Parathyroid adenoma (tissue), 2 donors: ENCODE measurements at regions not wholly inside any gene's neighbourhood (a gene's known extent, or its start where the extent isn't known, plus 50 kb on each side); places are given as distances from the start of the nearest gene placed in this dataset.
"Not testable (repeated sequence)": the region's sequence is repeated elsewhere in the genome, so short reads cannot be mapped to it uniquely, and the experiment has no call there.

ENCODE experiments used
- H2AFZ ChIP-seq: fragments of 300-600 bp; sonication (generic); one replicate; pipeline ENCODE4 v1.7.0; 2017; ENCODE audit warnings: antibody characterized with exemption, mild to moderate bottlenecking
- H3K27ac ChIP-seq: fragments of 300-600 bp; sonication (generic); one replicate; pipeline ENCODE4 v1.7.0; 2017
- H3K27me3 ChIP-seq: fragments of 300-600 bp; sonication (generic); one replicate; pipeline ENCODE4 v1.7.0; 2017; ENCODE audit warnings: low read length; ENCODE audit not compliant: control insufficient read depth, insufficient read depth
- H3K36me3 ChIP-seq: fragments of 300-600 bp; sonication (generic); one replicate; pipeline ENCODE4 v1.7.0; 2017; ENCODE audit warnings: low read length; ENCODE audit not compliant: control insufficient read depth, insufficient read depth
- H3K4me1 ChIP-seq: fragments of 300-600 bp; sonication (generic); one replicate; pipeline ENCODE4 v1.7.0; 2017; ENCODE audit warnings: control low read depth
- H3K4me2 ChIP-seq: fragments of 300-600 bp; sonication (generic); one replicate; pipeline ENCODE4 v1.7.0; 2017; ENCODE audit warnings: low read length
- H3K4me3 ChIP-seq: fragments of 300-600 bp; sonication (generic); one replicate; pipeline ENCODE4 v1.7.0; 2017; ENCODE audit warnings: low read depth, low read length
- H3K79me2 ChIP-seq: fragments of 300-600 bp; sonication (generic); one replicate; pipeline ENCODE4 v1.7.0; 2017; ENCODE audit warnings: control low read depth
- H3K9ac ChIP-seq: fragments of 300-600 bp; sonication (generic); one replicate; pipeline ENCODE4 v1.7.0; 2017; ENCODE audit warnings: mild to moderate bottlenecking
- H3K9me3 ChIP-seq: fragments of 300-600 bp; sonication (generic); one replicate; pipeline ENCODE4 v1.7.0; 2017; ENCODE audit warnings: low read length; ENCODE audit not compliant: control insufficient read depth
- TF ChIP-seq, protein P1 (sequence below): fragments of 300-600 bp; sonication (generic); IDR thresholded peaks from one replicate; pipeline ENCODE4 v1.7.0; 2017; ENCODE audit warnings: antibody characterized with exemption, mild to moderate bottlenecking
- donor health status: primary hyperparathyroidism.

DNA sequence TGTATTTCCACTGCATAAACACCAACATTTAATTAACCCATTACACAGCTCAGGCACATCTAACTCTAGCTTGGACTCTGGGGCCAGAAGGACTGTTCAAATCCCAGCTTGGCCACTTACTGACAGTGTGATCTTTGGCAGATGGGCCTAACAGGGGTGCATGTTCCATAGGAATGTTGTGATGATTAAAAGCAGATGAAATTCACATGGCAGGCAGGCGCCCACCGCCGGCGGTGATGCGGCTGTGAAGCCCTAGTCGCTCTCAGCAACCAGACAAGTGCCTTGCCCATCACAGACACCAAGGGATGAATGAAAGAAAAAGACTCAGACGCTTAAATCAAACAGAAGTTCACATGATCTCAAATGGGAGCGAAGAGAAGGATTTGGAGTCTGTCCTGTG, 84.6 kb upstream of the WSB1 start:
- no peaks in the 10 kb centered on the region for H3K9me3 ChIP-seq
- H3K4me1 ChIP-seq = no peaks in the 10 kb centered on the region
- H3K27me3 ChIP-seq = no peaks in the 10 kb centered on the region

DNA sequence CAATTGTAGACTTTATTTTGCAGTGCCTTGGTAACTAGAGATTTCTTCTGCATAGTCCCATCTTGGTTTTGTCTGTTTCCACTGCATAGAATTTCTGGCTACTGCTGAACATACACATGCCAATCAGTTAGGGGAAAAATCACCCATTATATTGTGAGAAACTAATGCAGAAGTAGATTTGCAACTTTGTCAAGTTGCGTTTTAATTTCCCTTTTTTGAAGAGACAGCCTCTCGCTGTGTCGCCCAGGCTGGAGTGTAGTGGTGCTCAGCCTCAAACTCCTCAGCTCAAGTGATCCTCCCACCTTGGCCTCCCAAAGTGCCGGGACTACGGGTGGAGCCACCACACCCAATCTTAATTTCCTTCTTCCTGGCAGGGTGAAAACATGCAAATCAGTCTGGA, 83.1 kb upstream of the WSB1 start:
- not testable (repeated sequence) for H3K4me2 ChIP-seq, H3K4me1 ChIP-seq, H3K27me3 ChIP-seq, H3K9ac ChIP-seq, H3K36me3 ChIP-seq, H3K79me2 ChIP-seq, H2AFZ ChIP-seq, H3K4me3 ChIP-seq, H3K9me3 ChIP-seq, H3K27ac ChIP-seq

More for the DNA sequence above, 84.6 kb upstream of the WSB1 start:
- H3K4me3 ChIP-seq = no peak overlapping the region
- no peak overlapping the region for H3K9ac ChIP-seq
- TF ChIP-seq, protein P1, sequence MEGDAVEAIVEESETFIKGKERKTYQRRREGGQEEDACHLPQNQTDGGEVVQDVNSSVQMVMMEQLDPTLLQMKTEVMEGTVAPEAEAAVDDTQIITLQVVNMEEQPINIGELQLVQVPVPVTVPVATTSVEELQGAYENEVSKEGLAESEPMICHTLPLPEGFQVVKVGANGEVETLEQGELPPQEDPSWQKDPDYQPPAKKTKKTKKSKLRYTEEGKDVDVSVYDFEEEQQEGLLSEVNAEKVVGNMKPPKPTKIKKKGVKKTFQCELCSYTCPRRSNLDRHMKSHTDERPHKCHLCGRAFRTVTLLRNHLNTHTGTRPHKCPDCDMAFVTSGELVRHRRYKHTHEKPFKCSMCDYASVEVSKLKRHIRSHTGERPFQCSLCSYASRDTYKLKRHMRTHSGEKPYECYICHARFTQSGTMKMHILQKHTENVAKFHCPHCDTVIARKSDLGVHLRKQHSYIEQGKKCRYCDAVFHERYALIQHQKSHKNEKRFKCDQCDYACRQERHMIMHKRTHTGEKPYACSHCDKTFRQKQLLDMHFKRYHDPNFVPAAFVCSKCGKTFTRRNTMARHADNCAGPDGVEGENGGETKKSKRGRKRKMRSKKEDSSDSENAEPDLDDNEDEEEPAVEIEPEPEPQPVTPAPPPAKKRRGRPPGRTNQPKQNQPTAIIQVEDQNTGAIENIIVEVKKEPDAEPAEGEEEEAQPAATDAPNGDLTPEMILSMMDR = no peak
- H3K4me2 ChIP-seq = no peak overlapping the region
- H3K79me2 ChIP-seq = no peaks in the 10 kb centered on the region
- no peak overlapping the region for H2AFZ ChIP-seq
- H3K36me3 ChIP-seq = no peaks in the 10 kb centered on the region
- no peak overlapping the region for H3K27ac ChIP-seq

DNA sequence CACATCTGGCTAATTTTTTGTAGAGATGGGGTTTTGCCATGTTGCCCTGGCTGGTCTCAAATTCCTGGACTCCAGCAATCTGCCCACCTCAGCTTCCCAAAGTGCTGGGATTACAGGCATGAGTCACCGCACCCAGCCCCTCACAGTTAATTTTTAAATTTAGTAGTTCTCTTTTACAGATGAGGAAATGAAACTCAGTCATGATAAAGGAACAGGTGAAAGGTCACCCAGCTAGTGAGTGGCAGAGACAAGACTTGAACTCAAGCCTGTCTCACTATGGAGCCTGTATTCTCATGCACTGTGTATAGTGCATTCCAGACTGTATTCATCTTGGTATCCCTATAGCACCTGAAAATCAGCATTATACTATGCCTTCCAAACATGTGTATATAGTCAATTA, 77.1 kb upstream of the WSB1 start:
- Histone ChIP-seq H3K79me2 (no peaks in the 10 kb centered on the region), H2AFZ (no peak overlapping the region), H3K27me3 (no peaks in the 10 kb centered on the region), H3K4me3 (no peak overlapping the region), H3K27ac (no peak overlapping the region), H3K9ac (no peak overlapping the region), H3K4me2 (no peak overlapping the region), H3K4me1 (no peaks in the 10 kb centered on the region), H3K9me3 (no peaks in the 10 kb centered on the region), H3K36me3 (no peaks in the 10 kb centered on the region)
- TF ChIP-seq, protein P1 = no peak

DNA sequence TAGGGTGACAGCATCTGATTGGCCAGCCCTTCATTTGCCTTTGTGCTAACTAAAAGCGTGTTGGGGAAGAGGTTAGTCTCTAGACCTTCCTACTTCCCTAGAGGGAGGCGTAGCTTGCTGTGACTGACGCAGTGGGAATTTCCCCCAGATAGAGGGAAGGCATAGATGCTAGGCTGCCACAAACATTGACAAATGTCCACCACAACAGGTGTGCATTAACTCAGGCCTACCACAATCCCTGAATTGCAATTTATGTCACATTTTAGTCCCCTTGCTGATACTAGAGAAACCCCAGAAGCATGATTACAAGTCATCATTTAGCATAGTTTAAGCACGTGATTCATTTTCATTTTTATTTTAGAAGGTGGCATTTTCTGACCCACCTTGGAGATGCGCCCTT, 76.3 kb upstream of the WSB1 start:
- no peak overlapping the region for H3K27ac ChIP-seq
- no peaks in the 10 kb centered on the region for H3K4me1 ChIP-seq
- TF ChIP-seq, protein P1 = no peak
- no peaks in the 10 kb centered on the region for H3K27me3 ChIP-seq
- no peaks in the 10 kb centered on the region for H3K9me3 ChIP-seq
- no peak overlapping the region for H3K9ac ChIP-seq
- no peaks in the 10 kb centered on the region for H3K36me3 ChIP-seq
- H3K4me2 ChIP-seq = no peak overlapping the region
- H3K4me3 ChIP-seq = no peak overlapping the region
- no peaks in the 10 kb centered on the region for H3K79me2 ChIP-seq
- no peak overlapping the region for H2AFZ ChIP-seq

DNA sequence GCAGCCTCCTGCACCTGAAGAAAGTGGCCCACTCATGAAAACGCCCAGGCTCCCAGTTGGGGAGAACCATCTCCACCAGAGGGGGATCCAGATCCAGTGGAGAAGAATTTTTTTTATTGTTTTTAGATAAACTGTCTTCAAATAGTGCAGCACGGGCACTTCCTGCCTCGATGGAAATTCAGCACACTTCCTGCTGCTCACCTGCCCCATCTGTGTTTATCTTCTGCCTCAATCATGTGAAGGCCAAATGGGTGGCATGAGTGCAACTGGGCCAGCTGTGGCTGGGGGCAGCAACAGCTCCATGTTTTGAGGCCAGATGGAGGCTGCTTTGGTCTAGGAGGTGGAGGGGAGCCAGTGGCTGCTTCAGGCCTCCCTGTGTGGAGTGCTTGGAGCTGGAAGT, 75.9 kb upstream of the WSB1 start:
- no peaks in the 10 kb centered on the region for H3K4me1 ChIP-seq
- H3K27me3 ChIP-seq = no peaks in the 10 kb centered on the region
- H3K79me2 ChIP-seq = no peaks in the 10 kb centered on the region
- TF ChIP-seq, protein P1 = no peak
- no peak overlapping the region for H3K27ac ChIP-seq
- H3K4me3 ChIP-seq = no peak overlapping the region
- no peaks in the 10 kb centered on the region for H3K36me3 ChIP-seq
- H3K9ac ChIP-seq = no peak overlapping the region
- no peak overlapping the region for H2AFZ ChIP-seq
- no peaks in the 10 kb centered on the region for H3K9me3 ChIP-seq
- no peak overlapping the region for H3K4me2 ChIP-seq
